Activated B cell treated with CpG ODN at 0.5 μM for 24 hours (primary cell): ENCODE measurements at regions not wholly inside any gene's neighbourhood (a gene's known extent, or its start where the extent isn't known, plus 50 kb on each side); places are given as distances from the start of the nearest gene placed in this dataset.

Source experiments
- ATAC-seq: fragments of 200-7000 bp; cut with Tn5 transposase; one replicate; pipeline ENCODE4 v1.10.0; 2021; ENCODE audit warnings: low read depth, mild to moderate bottlenecking, moderate library complexity
- CTCF ChIA-PET: fragments of 350-600 bp; sonication (Branson Sonifier 250); formaldehyde crosslinking; loops from one replicate; lab custom pipeline; 2021; ENCODE audit warnings: antibody characterized with exemption; lab: Charles Lee
- POLR2A ChIA-PET: fragments of 350-600 bp; sonication (Branson Sonifier 250); formaldehyde crosslinking; loops from one replicate; lab custom pipeline; 2021; ENCODE audit warnings: antibody characterized with exemption; lab: Charles Lee
- DNase-seq: peaks from one replicate; pipeline ENCODE4 v3.0.0; 2022
- H3K27ac Mint-ChIP-seq: one replicate; pipeline ENCODE4 v1.8.0; 2020; ENCODE audit warnings: mixed read lengths
- H3K27me3 Mint-ChIP-seq: one replicate; pipeline ENCODE4 v1.8.0; 2021; ENCODE audit warnings: mixed read lengths
- H3K36me3 Mint-ChIP-seq: one replicate; pipeline ENCODE4 v1.8.0; 2021; ENCODE audit warnings: low read depth, mixed read lengths
- H3K4me1 Mint-ChIP-seq: one replicate; pipeline ENCODE4 v1.8.0; 2021; ENCODE audit warnings: mixed read lengths
- H3K4me3 Mint-ChIP-seq: one replicate; pipeline ENCODE4 v1.8.0; 2020; ENCODE audit warnings: mild to moderate bottlenecking, mixed read lengths
- H3K9me3 Mint-ChIP-seq: one replicate; pipeline ENCODE4 v1.8.0; 2020; ENCODE audit warnings: mixed read lengths
- intact Hi-C: fragments of 100-400 bp; cut with micrococcal nuclease; formaldehyde crosslinking; loops from one replicate; pipeline ENCODE4 v1.15.1; 2024
- TF ChIP-seq, protein P1 (sequence below): fragments of 200-600 bp; IDR thresholded peaks from one replicate; pipeline ENCODE4 v1.8.0; 2022; ENCODE audit warnings: antibody characterized with exemption, mild to moderate bottlenecking

DNA sequence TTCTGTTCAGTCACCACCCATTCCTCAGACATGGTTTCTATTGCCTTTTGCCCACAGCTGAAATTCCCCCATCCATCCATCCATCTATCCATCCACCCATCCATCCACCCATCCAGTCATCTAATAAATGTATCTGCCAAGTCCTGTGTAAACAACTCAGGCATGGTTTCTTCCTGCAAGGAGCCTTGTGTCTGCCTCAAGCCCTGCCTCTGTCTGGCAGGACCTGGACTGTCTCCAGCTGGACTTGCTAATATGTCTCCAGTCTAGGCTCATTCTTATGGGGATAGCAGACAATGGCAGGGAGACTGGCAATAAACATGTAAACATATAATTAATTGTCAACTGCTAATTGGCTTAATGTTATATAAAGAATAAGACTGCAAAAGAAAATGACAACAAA lies 64.7 kb upstream of the AMPD3 start:
- ChIA-PET CTCF (no interaction called here), POLR2A (no interaction called here)
- DNase-seq (no peak), ATAC-seq (no peak)
- Mint-ChIP-seq H3K36me3 (no peaks in the 10 kb centered on the region), H3K9me3 (no peaks in the 10 kb centered on the region), H3K4me3 (no peak overlapping the region), H3K27me3 (peaks cover 36% of the 10 kb centered on the region), H3K4me1 (no peaks in the 10 kb centered on the region), H3K27ac (no peak overlapping the region)
- TF ChIP-seq, protein P1, sequence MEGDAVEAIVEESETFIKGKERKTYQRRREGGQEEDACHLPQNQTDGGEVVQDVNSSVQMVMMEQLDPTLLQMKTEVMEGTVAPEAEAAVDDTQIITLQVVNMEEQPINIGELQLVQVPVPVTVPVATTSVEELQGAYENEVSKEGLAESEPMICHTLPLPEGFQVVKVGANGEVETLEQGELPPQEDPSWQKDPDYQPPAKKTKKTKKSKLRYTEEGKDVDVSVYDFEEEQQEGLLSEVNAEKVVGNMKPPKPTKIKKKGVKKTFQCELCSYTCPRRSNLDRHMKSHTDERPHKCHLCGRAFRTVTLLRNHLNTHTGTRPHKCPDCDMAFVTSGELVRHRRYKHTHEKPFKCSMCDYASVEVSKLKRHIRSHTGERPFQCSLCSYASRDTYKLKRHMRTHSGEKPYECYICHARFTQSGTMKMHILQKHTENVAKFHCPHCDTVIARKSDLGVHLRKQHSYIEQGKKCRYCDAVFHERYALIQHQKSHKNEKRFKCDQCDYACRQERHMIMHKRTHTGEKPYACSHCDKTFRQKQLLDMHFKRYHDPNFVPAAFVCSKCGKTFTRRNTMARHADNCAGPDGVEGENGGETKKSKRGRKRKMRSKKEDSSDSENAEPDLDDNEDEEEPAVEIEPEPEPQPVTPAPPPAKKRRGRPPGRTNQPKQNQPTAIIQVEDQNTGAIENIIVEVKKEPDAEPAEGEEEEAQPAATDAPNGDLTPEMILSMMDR, result no peak
- intact Hi-C loops, result no loop called here

DNA sequence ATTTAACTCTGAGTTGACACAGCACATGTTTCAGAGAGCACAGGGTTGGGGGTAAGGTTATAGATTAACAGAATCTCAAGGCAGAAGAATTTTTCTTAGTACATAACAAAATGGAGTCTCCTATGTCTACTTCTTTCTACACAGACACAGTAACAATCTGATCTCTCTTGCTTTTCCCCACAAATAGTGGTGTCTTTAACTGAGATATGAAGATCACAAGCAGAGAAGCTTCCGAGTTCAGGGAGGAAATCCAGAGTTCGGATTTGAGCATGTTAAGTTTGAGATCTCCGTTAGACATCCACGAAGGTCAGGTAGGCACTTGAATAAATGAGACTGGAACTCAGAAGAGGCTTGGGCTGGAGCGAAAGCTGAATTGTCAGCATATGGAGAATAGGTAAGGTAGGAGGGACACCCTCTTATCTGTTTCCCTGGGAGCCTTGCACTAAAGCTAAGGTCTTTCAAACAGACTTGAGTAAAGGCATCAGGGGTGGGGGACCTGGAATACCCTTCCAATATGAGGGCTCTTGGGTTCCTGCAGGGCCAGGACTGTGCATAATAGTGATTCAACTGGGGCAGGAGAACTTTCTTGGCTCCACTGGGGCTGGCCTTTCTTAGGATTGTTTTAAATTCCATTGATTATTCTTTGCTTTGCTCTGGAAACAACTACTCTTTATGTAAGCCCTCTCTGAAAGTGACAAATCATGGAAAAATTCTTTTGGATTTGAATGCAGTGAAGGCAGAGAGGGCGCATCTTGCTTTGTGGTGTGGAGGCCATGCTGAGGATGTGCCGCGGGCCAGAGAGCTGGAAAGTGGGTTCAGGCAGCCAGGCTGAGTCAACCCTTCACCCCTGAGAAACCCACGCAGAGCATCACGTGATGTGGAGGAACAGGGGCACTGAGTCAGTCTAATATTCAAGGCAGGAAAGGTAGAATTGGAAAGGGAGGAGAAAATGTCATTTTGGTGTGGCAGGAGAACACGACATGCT lies 62.7 kb upstream of the AMPD3 start:
- no peak for ATAC-seq
- CTCF ChIA-PET, result no interaction called here
- intact Hi-C loops, result no loop called here
- H3K27me3 Mint-ChIP-seq, result peaks cover 30% of the 10 kb centered on the region
- no peaks in the 10 kb centered on the region for H3K4me1 Mint-ChIP-seq
- H3K4me3 Mint-ChIP-seq, result no peak overlapping the region
- H3K36me3 Mint-ChIP-seq, result no peaks in the 10 kb centered on the region
- POLR2A ChIA-PET, result interaction anchor here (0.5 kb wide), 1 partner anchor 1038 kb away, joined by 5 read pairs; no protein-coding TSS in a partner anchor
- H3K27ac Mint-ChIP-seq, result no peak overlapping the region
- TF ChIP-seq, protein P1, result no peak
- no peak for DNase-seq
- H3K9me3 Mint-ChIP-seq, result no peaks in the 10 kb centered on the region

DNA sequence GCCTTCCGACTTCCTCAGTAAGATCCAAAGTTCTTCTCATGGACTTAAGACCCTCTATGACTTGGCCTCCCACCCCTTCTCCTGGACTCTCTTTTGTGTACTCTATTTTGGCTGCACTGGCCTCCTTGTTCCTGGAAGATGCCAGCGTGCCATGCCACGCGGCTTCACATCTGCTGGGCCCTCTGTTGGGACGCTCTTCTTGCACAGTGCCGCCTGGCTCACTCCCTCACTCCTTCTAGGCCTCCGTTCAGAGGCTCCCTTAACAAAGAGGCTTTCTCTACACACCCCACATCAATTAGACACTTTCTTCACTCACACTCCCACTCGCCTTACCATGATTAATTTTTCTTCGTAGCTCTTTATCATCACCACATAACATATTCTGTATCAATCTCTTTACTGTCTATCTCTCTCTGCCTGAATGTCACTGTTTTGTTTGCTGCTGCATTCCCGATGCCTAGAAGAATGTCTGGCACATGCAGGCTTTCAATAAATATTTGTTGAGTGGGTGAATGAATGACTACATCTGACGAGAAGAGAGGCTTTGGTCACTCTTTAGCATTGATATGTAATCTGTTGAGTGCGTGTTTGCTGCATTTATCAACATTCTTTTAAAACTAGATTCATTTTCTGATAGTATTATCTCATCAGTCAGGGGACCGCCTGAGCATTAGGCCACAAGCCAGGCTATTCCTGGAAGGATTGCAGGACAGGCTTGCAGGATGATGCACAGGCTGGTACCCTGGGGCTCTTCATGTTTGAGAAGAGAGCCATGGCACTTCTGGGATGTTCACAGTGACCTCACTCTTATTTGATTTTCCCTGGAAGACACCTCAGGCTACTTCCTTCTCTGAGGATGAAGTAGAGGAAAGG lies 60.6 kb upstream of the AMPD3 start:
- no peak for DNase-seq
- POLR2A ChIA-PET, result no interaction called here
- Mint-ChIP-seq H3K27ac (no peak overlapping the region), H3K9me3 (no peaks in the 10 kb centered on the region), H3K4me3 (no peak overlapping the region), H3K27me3 (peaks cover 32% of the 10 kb centered on the region), H3K36me3 (no peaks in the 10 kb centered on the region), H3K4me1 (no peaks in the 10 kb centered on the region)
- intact Hi-C loops, result no loop called here
- no peak for ATAC-seq
- TF ChIP-seq, protein P1, result no peak
- CTCF ChIA-PET, result no interaction called here

DNA sequence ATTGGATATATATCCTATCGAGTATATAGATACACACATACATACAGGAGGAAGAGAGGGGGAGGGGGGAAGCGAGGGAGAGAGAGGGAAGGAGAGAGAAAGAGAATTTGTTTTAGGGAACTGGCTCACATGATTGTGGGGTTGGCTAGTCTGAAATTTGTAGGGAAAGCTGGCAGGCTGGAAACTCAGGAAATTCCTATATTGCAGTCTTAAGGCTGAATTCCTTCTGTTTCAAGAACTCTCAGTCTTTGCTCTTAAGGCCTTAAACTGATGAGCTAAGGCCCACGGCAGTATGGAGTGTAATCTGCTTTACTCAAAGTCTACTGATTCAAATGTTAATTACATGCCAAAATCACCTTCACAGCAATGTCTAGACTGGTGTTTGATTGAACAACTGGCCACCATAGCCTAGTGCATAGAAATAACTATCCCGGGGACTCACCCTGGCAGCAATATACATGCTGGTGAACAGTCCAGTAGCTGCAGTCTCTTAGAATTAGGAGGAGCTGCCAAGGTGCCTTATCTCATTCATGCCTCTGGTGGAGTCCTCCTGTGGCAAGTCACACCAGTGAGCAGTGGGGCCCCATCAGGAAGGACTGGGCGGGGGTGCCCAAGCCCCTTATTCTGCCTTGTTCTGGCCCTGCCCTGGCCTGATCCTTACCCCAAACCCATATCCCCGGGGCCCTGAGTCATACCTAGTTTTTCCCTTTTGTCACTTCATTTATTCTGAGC lies 59.7 kb upstream of the AMPD3 start:
- POLR2A ChIA-PET, result no interaction called here
- peaks cover 25% of the 10 kb centered on the region for H3K27me3 Mint-ChIP-seq
- H3K27ac Mint-ChIP-seq, result no peak overlapping the region
- no peak overlapping the region for H3K4me3 Mint-ChIP-seq
- ATAC-seq (no peak), DNase-seq (no peak)
- intact Hi-C loops, result no loop called here
- no peaks in the 10 kb centered on the region for H3K9me3 Mint-ChIP-seq
- no peaks in the 10 kb centered on the region for H3K4me1 Mint-ChIP-seq
- TF ChIP-seq, protein P1, result no peak
- CTCF ChIA-PET, result interaction anchor here (1.2 kb wide), 1 partner anchor 11 kb away, joined by 4 read pairs; no protein-coding TSS in a partner anchor
- H3K36me3 Mint-ChIP-seq, result no peaks in the 10 kb centered on the region
